Neural progenitor cell (in vitro differentiated cells): ENCODE measurements at regions not wholly inside any gene's neighbourhood (a gene's known extent, or its start where the extent isn't known, plus 50 kb on each side); places are given as distances from the start of the nearest gene placed in this dataset.

Experiments used
- DNase-seq: peaks from one replicate; pipeline ENCODE4 v3.0.0-alpha.2; 2016; ENCODE audit warnings: low spot score
- H2AFZ ChIP-seq: fragments of 200-600 bp; sonication (generic); replicated peaks from 2 replicates; pipeline ENCODE4 v1.6.1; 2016; ENCODE audit warnings: antibody characterized with exemption
- H3F3A ChIP-seq: fragments of 200-600 bp; sonication (generic); 2 replicates; pipeline ENCODE4 v1.6.1; 2016; ENCODE audit warnings: antibody characterized with exemption, low read depth
- H3K27ac ChIP-seq: fragments of 200-600 bp; sonication (generic); 2 replicates; pipeline ENCODE4 v1.5.1; 2016; ENCODE audit warnings: mild to moderate bottlenecking
- H3K27me3 ChIP-seq: fragments of 200-600 bp; sonication (generic); 2 replicates; pipeline ENCODE4 v1.6.1; 2016; ENCODE audit warnings: mild to moderate bottlenecking, moderate library complexity
- H3K36me3 ChIP-seq: fragments of 200-600 bp; sonication (generic); 2 replicates; pipeline ENCODE4 v1.5.1; 2016
- H3K4me1 ChIP-seq: fragments of 200-600 bp; sonication (generic); 2 replicates; pipeline ENCODE4 v1.6.1; 2016; ENCODE audit warnings: mixed run types
- H3K4me2 ChIP-seq: fragments of 200-600 bp; sonication (generic); 2 replicates; pipeline ENCODE4 v1.6.1; 2016
- H3K4me3 ChIP-seq: fragments of 200-600 bp; sonication (generic); 2 replicates; pipeline ENCODE4 v1.5.1; 2016
- H3K79me2 ChIP-seq: fragments of 200-600 bp; sonication (generic); 2 replicates; pipeline ENCODE4 v1.6.1; 2016; ENCODE audit warnings: low read depth
- H3K9ac ChIP-seq: fragments of 200-600 bp; sonication (generic); 2 replicates; pipeline ENCODE4 v1.6.1; 2016
- H3K9me3 ChIP-seq: fragments of 200-600 bp; sonication (generic); 2 replicates; pipeline ENCODE4 v1.5.1; 2016; ENCODE audit warnings: low read depth
- H4K20me1 ChIP-seq: fragments of 200-600 bp; sonication (generic); 2 replicates; pipeline ENCODE4 v1.6.1; 2016; ENCODE audit warnings: low read depth
- H3K27ac Mint-ChIP-seq: 3 replicates; pipeline ENCODE4 v1.8.0; 2021; ENCODE audit warnings: mixed read lengths
- H3K27me3 Mint-ChIP-seq: 2 replicates; pipeline ENCODE4 v1.8.0; 2022; ENCODE audit warnings: low read depth, mild to moderate bottlenecking, inconsistent platforms, moderate library complexity, mixed read lengths; ENCODE audit not compliant: insufficient read depth
- H3K36me3 Mint-ChIP-seq: 3 replicates; pipeline ENCODE4 v1.8.0; 2021; ENCODE audit warnings: mixed read lengths
- H3K4me1 Mint-ChIP-seq: 3 replicates; pipeline ENCODE4 v1.8.0; 2021; ENCODE audit warnings: mixed read lengths
- H3K4me3 Mint-ChIP-seq: 3 replicates; pipeline ENCODE4 v1.8.0; 2021; ENCODE audit warnings: mild to moderate bottlenecking, moderate library complexity, mixed read lengths
- H3K9me3 Mint-ChIP-seq: 3 replicates; pipeline ENCODE4 v1.8.0; 2020; ENCODE audit warnings: mixed read lengths
- CTCF ChIP-seq: fragments of 200-600 bp; sonication (generic); IDR thresholded peaks from 2 replicates; pipeline ENCODE4 v1.5.1; 2017; ENCODE audit warnings: antibody characterized with exemption, mild to moderate bottlenecking
- EZH2 ChIP-seq: fragments of 200-600 bp; sonication (generic); IDR thresholded peaks from 2 replicates; pipeline ENCODE4 v1.6.1; 2017; ENCODE audit warnings: antibody characterized with exemption, mild to moderate bottlenecking, moderate library complexity
- EZH2phosphoT487 ChIP-seq: fragments of 200-600 bp; sonication (generic); IDR thresholded peaks from 2 replicates; pipeline ENCODE4 v1.6.1; 2017; ENCODE audit warnings: antibody characterized with exemption

- Histone ChIP-seq H3K9ac (no peak overlapping the region), H3K4me3 (no peak overlapping the region), H3K4me2 (no peak overlapping the region), H4K20me1 (no peaks in the 10 kb centered on the region), H2AFZ (no peak overlapping the region), H3K4me1 (no peaks in the 10 kb centered on the region), H3K36me3 (no peaks in the 10 kb centered on the region), H3F3A (no peaks in the 10 kb centered on the region), H3K27ac (no peak overlapping the region), H3K79me2 (no peaks in the 10 kb centered on the region), H3K9me3 (no peaks in the 10 kb centered on the region), H3K27me3 (no peaks in the 10 kb centered on the region)
- Mint-ChIP-seq H3K27me3 (no peaks in the 10 kb centered on the region), H3K9me3 (no peaks in the 10 kb centered on the region), H3K27ac (no peak overlapping the region), H3K4me3 (no peak overlapping the region), H3K4me1 (no peaks in the 10 kb centered on the region), H3K36me3 (no peaks in the 10 kb centered on the region)
- no peak for DNase-seq
- TF ChIP-seq EZH2 (no peak), EZH2phosphoT487 (no peak), CTCF (no peak)
Observed at GRCh38 chr20:7657569-7657968, 282.7 kb downstream of the HAO1 start.

GRCh38 chr20:7660165-7660564 is 280.1 kb downstream of the HAO1 start:
- H3K4me3 ChIP-seq, result no peak overlapping the region
- H4K20me1 ChIP-seq, result no peaks in the 10 kb centered on the region
- no peaks in the 10 kb centered on the region for H3F3A ChIP-seq
- H3K9me3 Mint-ChIP-seq, result no peaks in the 10 kb centered on the region
- H3K4me3 Mint-ChIP-seq, result no peak overlapping the region
- no peaks in the 10 kb centered on the region for H3K36me3 ChIP-seq
- H3K27me3 ChIP-seq, result no peaks in the 10 kb centered on the region
- H3K9me3 ChIP-seq, result no peaks in the 10 kb centered on the region
- no peak overlapping the region for H3K9ac ChIP-seq
- H2AFZ ChIP-seq, result no peak overlapping the region
- H3K4me1 Mint-ChIP-seq, result peaks cover 4% of the 10 kb centered on the region
- H3K4me1 ChIP-seq, result no peaks in the 10 kb centered on the region
- no peak for DNase-seq
- TF ChIP-seq EZH2, result no peak
- TF ChIP-seq EZH2phosphoT487, result no peak
- TF ChIP-seq CTCF, result no peak
- no peak overlapping the region for H3K27ac ChIP-seq
- no peaks in the 10 kb centered on the region for H3K36me3 Mint-ChIP-seq
- H3K79me2 ChIP-seq, result no peaks in the 10 kb centered on the region
- H3K27me3 Mint-ChIP-seq, result no peaks in the 10 kb centered on the region
- H3K4me2 ChIP-seq, result no peak overlapping the region
- no peak overlapping the region for H3K27ac Mint-ChIP-seq

GRCh38 chr20:7665376-7665775 is 274.9 kb downstream of the HAO1 start:
- TF ChIP-seq EZH2 (no peak), EZH2phosphoT487 (no peak), CTCF (no peak)
- no peaks in the 10 kb centered on the region for H4K20me1 ChIP-seq
- H3K36me3 ChIP-seq, result no peaks in the 10 kb centered on the region
- no peak overlapping the region for H3K27ac Mint-ChIP-seq
- H3K4me1 Mint-ChIP-seq, result peaks cover 13% of the 10 kb centered on the region
- no peak overlapping the region for H3K4me3 Mint-ChIP-seq
- no peak overlapping the region for H3K9ac ChIP-seq
- DNase-seq, result no peak
- H3K27ac ChIP-seq, result no peak overlapping the region
- H3K4me1 ChIP-seq, result no peaks in the 10 kb centered on the region
- no peaks in the 10 kb centered on the region for H3K36me3 Mint-ChIP-seq
- H3K9me3 ChIP-seq, result no peaks in the 10 kb centered on the region
- H2AFZ ChIP-seq, result no peak overlapping the region
- no peaks in the 10 kb centered on the region for H3K27me3 ChIP-seq
- H3K27me3 Mint-ChIP-seq, result peaks cover 3% of the 10 kb centered on the region
- no peaks in the 10 kb centered on the region for H3K79me2 ChIP-seq
- no peaks in the 10 kb centered on the region for H3F3A ChIP-seq
- no peak overlapping the region for H3K4me3 ChIP-seq
- no peaks in the 10 kb centered on the region for H3K9me3 Mint-ChIP-seq
- H3K4me2 ChIP-seq, result no peak overlapping the region

- H3K36me3 Mint-ChIP-seq, result no peaks in the 10 kb centered on the region
- no peak overlapping the region for H3K4me2 ChIP-seq
- no peak for TF ChIP-seq EZH2phosphoT487
- TF ChIP-seq CTCF, result no peak
- TF ChIP-seq EZH2, result no peak
Observed at GRCh38 chr20:7667194-7667593, 273.1 kb downstream of the HAO1 start.

More at GRCh38 chr20:7667194-7667593, 273.1 kb downstream of the HAO1 start:
- Histone ChIP-seq H2AFZ (no peak overlapping the region), H3K4me3 (no peak overlapping the region), H3F3A (no peaks in the 10 kb centered on the region), H3K9me3 (no peaks in the 10 kb centered on the region), H3K4me1 (peaks cover 2% of the 10 kb centered on the region), H4K20me1 (no peaks in the 10 kb centered on the region), H3K27ac (no peak overlapping the region), H3K79me2 (no peaks in the 10 kb centered on the region), H3K9ac (no peak overlapping the region), H3K36me3 (no peaks in the 10 kb centered on the region), H3K27me3 (no peaks in the 10 kb centered on the region)
- no peak for DNase-seq
- H3K9me3 Mint-ChIP-seq, result no peaks in the 10 kb centered on the region
- peaks cover 3% of the 10 kb centered on the region for H3K27me3 Mint-ChIP-seq
- H3K4me3 Mint-ChIP-seq, result no peak overlapping the region
- H3K27ac Mint-ChIP-seq, result no peak overlapping the region
- peaks cover 16% of the 10 kb centered on the region for H3K4me1 Mint-ChIP-seq
